SK-N-MC (cell line): ENCODE measurements at regions not wholly inside any gene's neighbourhood (a gene's known extent, or its start where the extent isn't known, plus 50 kb on each side); places are given as distances from the start of the nearest gene placed in this dataset.

ENCODE experiments used
- DNase-seq: peaks from one replicate; pipeline ENCODE4 v3.0.0-alpha.2; 2011; ENCODE audit warnings: low read depth, low spot score
- H3K27ac ChIP-seq: fragments of 200-600 bp; sonication (generic); 2 replicates; pipeline ENCODE4 v1.5.1; 2016; ENCODE audit warnings: mixed run types
- H3K36me3 ChIP-seq: fragments of 200-600 bp; sonication (generic); 2 replicates; pipeline ENCODE4 v1.6.1; 2017; ENCODE audit warnings: antibody characterized with exemption, low read length, mixed read lengths; ENCODE audit not compliant: insufficient read depth
- H3K4me3 ChIP-seq: fragments of 200-600 bp; sonication (generic); 2 replicates; pipeline ENCODE4 v1.5.1; 2016
- H3K9ac ChIP-seq: fragments of 200-600 bp; sonication (generic); 2 replicates; pipeline ENCODE4 v1.8.0; 2017; ENCODE audit warnings: mixed run types, mixed read lengths; ENCODE audit not compliant: insufficient read length
- H3K9me3 ChIP-seq: fragments of 200-600 bp; sonication (generic); 2 replicates; pipeline ENCODE4 v1.6.1; 2017; ENCODE audit warnings: low read depth, mild to moderate bottlenecking, antibody characterized with exemption, low read length, moderate library complexity, mixed read lengths
- EZH2 ChIP-seq: fragments of 200-600 bp; sonication (generic); IDR thresholded peaks from one replicate; pipeline ENCODE4 v1.6.1; 2017; ENCODE audit warnings: antibody characterized with exemption
- FOXP2 ChIP-seq: optimal IDR thresholded peaks from 2 replicates; pipeline ENCODE3; 2011; ENCODE audit warnings: mild to moderate bottlenecking, moderate library complexity; ENCODE audit not compliant: insufficient read depth; ENCODE audit errors: extremely low read length, control extremely low read depth
- POLR2AphosphoS5 ChIP-seq: IDR thresholded peaks from 2 replicates; pipeline ENCODE4 v1.6.1; 2012; ENCODE audit warnings: mild to moderate bottlenecking, low read depth, low read length, borderline replicate concordance

DNA sequence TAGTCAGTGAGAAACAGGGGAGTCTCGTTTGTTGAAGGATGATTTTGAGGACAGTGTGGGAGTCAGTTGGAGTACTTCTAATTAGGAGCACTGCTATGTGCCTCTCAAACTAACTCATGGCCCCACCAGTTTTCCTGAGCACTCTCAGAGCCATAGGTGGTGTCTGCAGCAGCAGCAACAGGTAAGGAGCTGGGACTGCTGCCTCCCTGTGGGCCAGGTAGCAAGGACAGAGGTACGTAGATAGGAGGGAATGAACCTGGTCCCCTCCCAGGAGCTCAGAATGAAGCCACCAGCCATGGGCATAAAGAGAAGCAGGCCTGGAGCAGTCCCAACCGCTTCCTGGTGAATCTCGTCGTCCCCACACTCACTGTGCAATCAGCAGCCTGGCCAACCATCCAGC, 183.4 kb downstream of the BUD13 start:
- no peak for TF ChIP-seq EZH2
- no peak for TF ChIP-seq POLR2AphosphoS5
- no peak for TF ChIP-seq FOXP2
- no peak overlapping the region for H3K9ac ChIP-seq

GRCh38 chr11:116586392-116586791, 186.4 kb downstream of the BUD13 start:
- Histone ChIP-seq H3K27ac (no peak overlapping the region), H3K9me3 (no peaks in the 10 kb centered on the region), H3K9ac (no peak overlapping the region), H3K4me3 (no peak overlapping the region), H3K36me3 (no peaks in the 10 kb centered on the region)
- DNase-seq: no peak
- no peak for TF ChIP-seq FOXP2
- TF ChIP-seq POLR2AphosphoS5: no peak
- TF ChIP-seq EZH2: no peak

More for the DNA sequence above, 183.4 kb downstream of the BUD13 start:
- no peak for DNase-seq
- no peak overlapping the region for H3K4me3 ChIP-seq
- H3K36me3 ChIP-seq: no peaks in the 10 kb centered on the region
- H3K27ac ChIP-seq: no peak overlapping the region
- no peaks in the 10 kb centered on the region for H3K9me3 ChIP-seq

GRCh38 chr11:116582571-116582970, 190.2 kb downstream of the BUD13 start:
- H3K36me3 ChIP-seq: no peaks in the 10 kb centered on the region
- TF ChIP-seq EZH2 (no peak), FOXP2 (no peak), POLR2AphosphoS5 (no peak)
- H3K27ac ChIP-seq: no peak overlapping the region
- DNase-seq: no peak
- no peak overlapping the region for H3K9ac ChIP-seq
- H3K9me3 ChIP-seq: no peaks in the 10 kb centered on the region
- H3K4me3 ChIP-seq: no peak overlapping the region

DNA sequence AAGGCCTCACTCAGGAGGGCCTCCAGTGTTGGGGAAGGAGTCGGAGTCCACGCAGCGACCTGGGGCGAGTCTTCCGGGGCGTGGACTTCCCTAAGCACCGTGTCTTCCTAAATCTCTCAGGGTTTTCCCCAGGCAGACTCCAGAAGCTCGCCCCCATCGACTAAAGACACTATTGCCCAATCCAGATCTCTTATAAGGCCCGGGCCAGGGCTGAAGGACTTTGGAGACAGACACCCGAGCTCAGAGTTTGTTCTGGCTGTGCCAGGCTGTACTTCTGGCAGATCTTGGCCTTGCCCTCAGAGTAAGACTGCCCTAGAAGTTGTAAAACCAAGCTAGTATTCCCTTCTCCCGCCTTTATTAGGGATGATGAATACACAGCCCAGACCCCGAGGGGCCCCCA, 191.4 kb downstream of the BUD13 start:
- Histone ChIP-seq H3K9ac (no peak overlapping the region), H3K4me3 (no peak overlapping the region), H3K9me3 (no peaks in the 10 kb centered on the region), H3K36me3 (no peaks in the 10 kb centered on the region), H3K27ac (no peak overlapping the region)
- DNase-seq: no peak
- TF ChIP-seq EZH2 (no peak), FOXP2 (no peak), POLR2AphosphoS5 (no peak)

- no peaks in the 10 kb centered on the region for H3K36me3 ChIP-seq
- no peak overlapping the region for H3K9ac ChIP-seq
- no peak overlapping the region for H3K27ac ChIP-seq
- TF ChIP-seq EZH2: no peak
- TF ChIP-seq POLR2AphosphoS5: no peak
- TF ChIP-seq FOXP2: no peak
- H3K9me3 ChIP-seq: no peaks in the 10 kb centered on the region
- DNase-seq: no peak
- no peak overlapping the region for H3K4me3 ChIP-seq
Measured at GRCh38 chr11:116580799-116581198, 192.0 kb downstream of the BUD13 start.

GRCh38 chr11:116579857-116580727, 192.7 kb downstream of the BUD13 start:
- Histone ChIP-seq H3K9me3 (no peaks in the 10 kb centered on the region), H3K4me3 (no peak overlapping the region), H3K27ac (no peak overlapping the region), H3K9ac (no peak overlapping the region), H3K36me3 (no peaks in the 10 kb centered on the region)
- no peak for DNase-seq
- peak; percentile 91 for TF ChIP-seq EZH2
- TF ChIP-seq POLR2AphosphoS5: no peak
- TF ChIP-seq FOXP2: no peak

GRCh38 chr11:116579031-116579653, 193.6 kb downstream of the BUD13 start:
- H3K4me3 ChIP-seq: no peak overlapping the region
- no peaks in the 10 kb centered on the region for H3K36me3 ChIP-seq
- no peak overlapping the region for H3K27ac ChIP-seq
- no peak overlapping the region for H3K9ac ChIP-seq
- DNase-seq: no peak
- no peaks in the 10 kb centered on the region for H3K9me3 ChIP-seq
- no peak for TF ChIP-seq EZH2
- TF ChIP-seq POLR2AphosphoS5: no peak
- TF ChIP-seq FOXP2: no peak

- Histone ChIP-seq H3K9me3 (no peaks in the 10 kb centered on the region), H3K27ac (no peak overlapping the region), H3K9ac (no peak overlapping the region), H3K36me3 (no peaks in the 10 kb centered on the region), H3K4me3 (no peak overlapping the region)
- DNase-seq: no peak
- TF ChIP-seq FOXP2 (no peak), POLR2AphosphoS5 (no peak)
Measured at GRCh38 chr11:116577956-116578355, 194.8 kb downstream of the BUD13 start.
